Activated naive CD4-positive, alpha-beta T cell (primary cell): ENCODE measurements at regions not wholly inside any gene's neighbourhood (a gene's known extent, or its start where the extent isn't known, plus 50 kb on each side); places are given as distances from the start of the nearest gene placed in this dataset.
"Not testable (repeated sequence)": the region's sequence is repeated elsewhere in the genome, so short reads cannot be mapped to it uniquely, and the experiment has no call there.

Experiments
- DNase-seq, 4 experiments: peaks; one replicate each; lab custom pipeline; 2025; lab: John Stamatoyannopoulos, UW

GRCh38 chr20:36082315-36082915 is 72.1 kb upstream of the EPB41L1 start:
- no peak for DNase-seq

- not testable (repeated sequence) for DNase-seq
Measured at GRCh38 chr20:36083200-36083599, 71.3 kb upstream of the EPB41L1 start.

GRCh38 chr20:36084356-36084755 is 70.2 kb upstream of the EPB41L1 start:
- no peak for DNase-seq

- DNase-seq: no peak
Measured at GRCh38 chr20:36084897-36085613, 69.5 kb upstream of the EPB41L1 start.

GRCh38 chr20:36085686-36086267 is 68.8 kb upstream of the EPB41L1 start:
- no peak for DNase-seq

- DNase-seq: no peak
Measured at GRCh38 chr20:36086767-36087166, 67.8 kb upstream of the EPB41L1 start.

- DNase-seq: no peak
Measured at GRCh38 chr20:36090223-36090622, 64.3 kb upstream of the EPB41L1 start.

GRCh38 chr20:36091561-36092397 is 62.8 kb upstream of the EPB41L1 start:
- DNase-seq: no peak

- peak in 1 of 4 experiments; percentile 8 for DNase-seq
Measured at GRCh38 chr20:36092398-36093024, 62.0 kb upstream of the EPB41L1 start.

- DNase-seq: peak in 1 of 4 experiments; percentile 25
Measured at GRCh38 chr20:36093025-36093803, 61.3 kb upstream of the EPB41L1 start.

- DNase-seq: no peak
Measured at GRCh38 chr20:36093804-36094145, 60.8 kb upstream of the EPB41L1 start.

- DNase-seq: no peak
Measured at GRCh38 chr20:36094497-36094896, 60.0 kb upstream of the EPB41L1 start.

- DNase-seq: no peak
Measured at GRCh38 chr20:36096435-36096834, 58.1 kb upstream of the EPB41L1 start.

GRCh38 chr20:36097337-36098151 is 57.0 kb upstream of the EPB41L1 start:
- DNase-seq: no peak

GRCh38 chr20:36098364-36098763 is 56.2 kb upstream of the EPB41L1 start:
- no peak for DNase-seq

- no peak for DNase-seq
Measured at GRCh38 chr20:36099106-36099505, 55.4 kb upstream of the EPB41L1 start.

GRCh38 chr20:36101192-36101591 is 53.3 kb upstream of the EPB41L1 start:
- no peak for DNase-seq

GRCh38 chr20:36102306-36102705 is 52.2 kb upstream of the EPB41L1 start:
- no peak for DNase-seq

- no peak for DNase-seq
Measured at GRCh38 chr20:36102809-36103596, 51.5 kb upstream of the EPB41L1 start.

- DNase-seq: no peak
Measured at GRCh38 chr20:36104244-36104643, 50.3 kb upstream of the EPB41L1 start.
